Stimulated activated CD4-positive, alpha-beta T cell treated with anti-CD3 and anti-CD28 coated beads, TNF-alpha, amount 100 ng/mL, for 1 hour (primary cell): ENCODE measurements at regions not wholly inside any gene's neighbourhood (a gene's known extent, or its start where the extent isn't known, plus 50 kb on each side); places are given as distances from the start of the nearest gene placed in this dataset.
"Not testable (repeated sequence)": the region's sequence is repeated elsewhere in the genome, so short reads cannot be mapped to it uniquely, and the experiment has no call there.

ENCODE experiments used
- DNase-seq, 3 donors: peaks; one replicate each; pipeline ENCODE4 v3.0.0-alpha.2; 2020; ENCODE audit warnings: low read depth in 3 of 3, low spot score in 1 of 3

- no peak for DNase-seq
Measured at GRCh38 chr1:65581119-65581518, 160.7 kb downstream of the LEPR start.

GRCh38 chr1:65584399-65584798 is 163.9 kb downstream of the LEPR start:
- no peak for DNase-seq

GRCh38 chr1:65590279-65590678 is 169.8 kb downstream of the LEPR start:
- DNase-seq, result no peak

- DNase-seq, result no peak
Measured at GRCh38 chr1:65593516-65593915, 173.0 kb downstream of the LEPR start.

GRCh38 chr1:65595724-65596123 is 175.3 kb downstream of the LEPR start:
- no peak for DNase-seq

GRCh38 chr1:65596768-65597167 is 176.3 kb downstream of the LEPR start:
- DNase-seq, result no peak

- no peak for DNase-seq
Measured at GRCh38 chr1:65605621-65606020, 185.2 kb downstream of the LEPR start.

- no peak for DNase-seq
Measured at GRCh38 chr1:65606426-65606825, 186.0 kb downstream of the LEPR start.

- DNase-seq, result no peak
Measured at GRCh38 chr1:65613884-65614283, 178.8 kb upstream of the PDE4B start.

- DNase-seq, result no peak
Measured at GRCh38 chr1:65615859-65616258, 176.8 kb upstream of the PDE4B start.

- not testable (repeated sequence) for DNase-seq
Measured at GRCh38 chr1:65621721-65622120, 171.0 kb upstream of the PDE4B start.

GRCh38 chr1:65623895-65624294 is 168.8 kb upstream of the PDE4B start:
- no peak for DNase-seq

GRCh38 chr1:65625528-65625927 is 167.2 kb upstream of the PDE4B start:
- no peak for DNase-seq

GRCh38 chr1:65626003-65626402 is 166.7 kb upstream of the PDE4B start:
- DNase-seq, result no peak

GRCh38 chr1:65629788-65630187 is 162.9 kb upstream of the PDE4B start:
- DNase-seq, result no peak

- DNase-seq, result no peak
Measured at GRCh38 chr1:65630855-65631254, 161.8 kb upstream of the PDE4B start.

GRCh38 chr1:65632235-65632634 is 160.5 kb upstream of the PDE4B start:
- no peak for DNase-seq

- no peak for DNase-seq
Measured at GRCh38 chr1:65640046-65640445, 152.6 kb upstream of the PDE4B start.

- DNase-seq, result not testable (repeated sequence)
Measured at GRCh38 chr1:65649185-65649584, 143.5 kb upstream of the PDE4B start.

- DNase-seq, result no peak
Measured at GRCh38 chr1:65650682-65651081, 142.0 kb upstream of the PDE4B start.

- DNase-seq, result not testable (repeated sequence)
Measured at GRCh38 chr1:65654526-65654925, 138.2 kb upstream of the PDE4B start.

- DNase-seq, result not testable (repeated sequence)
Measured at GRCh38 chr1:65657609-65658008, 135.1 kb upstream of the PDE4B start.

- no peak for DNase-seq
Measured at GRCh38 chr1:65658122-65658521, 134.6 kb upstream of the PDE4B start.

- no peak for DNase-seq
Measured at GRCh38 chr1:65668368-65668767, 124.3 kb upstream of the PDE4B start.
